IPS-20b (cell line): ENCODE measurements at regions not wholly inside any gene's neighbourhood (a gene's known extent, or its start where the extent isn't known, plus 50 kb on each side); places are given as distances from the start of the nearest gene placed in this dataset.

Experiments used
- H3K27ac ChIP-seq: one replicate; pipeline ENCODE4 v1.5.1; 2013; ENCODE audit warnings: low read length
- H3K27me3 ChIP-seq: 2 replicates; pipeline ENCODE4 v1.6.1; 2013; ENCODE audit warnings: mild to moderate bottlenecking, low read length, inconsistent platforms; ENCODE audit not compliant: insufficient read depth
- H3K36me3 ChIP-seq: 2 replicates; pipeline ENCODE4 v1.6.1; 2013; ENCODE audit warnings: low read depth, mild to moderate bottlenecking, inconsistent platforms, low read length, moderate library complexity; ENCODE audit not compliant: insufficient read depth
- H3K4me1 ChIP-seq: 2 replicates; pipeline ENCODE4 v1.6.1; 2013; ENCODE audit warnings: mild to moderate bottlenecking, control low read depth, inconsistent platforms, low read length, moderate library complexity; ENCODE audit not compliant: insufficient read depth
- H3K4me3 ChIP-seq: 2 replicates; pipeline ENCODE4 v1.5.1; 2013; ENCODE audit warnings: mild to moderate bottlenecking, low read length, inconsistent platforms
- H3K9ac ChIP-seq: 2 replicates; pipeline ENCODE4 v1.6.1; 2013; ENCODE audit warnings: low read depth, mild to moderate bottlenecking, inconsistent platforms, low read length, moderate library complexity
- H3K9me3 ChIP-seq: 2 replicates; pipeline ENCODE4 v1.6.1; 2013; ENCODE audit warnings: mild to moderate bottlenecking, low read depth, low read length, inconsistent platforms; ENCODE audit not compliant: insufficient read depth

DNA sequence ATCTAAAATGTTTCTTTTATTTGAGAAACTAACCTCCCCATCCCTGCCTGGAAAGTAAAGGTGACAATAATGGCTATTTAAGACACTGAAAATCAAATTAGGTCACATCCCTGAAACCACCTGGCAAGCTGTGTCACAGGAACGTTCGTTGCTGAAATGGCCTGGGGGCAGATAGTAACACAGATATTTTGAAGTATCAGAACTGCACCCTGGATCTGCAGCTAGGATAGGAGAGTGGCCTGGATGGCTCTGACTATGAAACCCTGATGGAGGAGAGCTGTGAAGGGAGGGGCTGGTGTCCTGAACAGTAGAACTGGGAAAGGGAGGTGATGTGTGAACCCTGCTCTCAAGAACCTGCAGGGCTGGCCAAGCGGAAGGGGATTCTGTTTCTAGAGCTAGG lies 648.3 kb upstream of the CFAP20DC start:
- no peaks in the 10 kb centered on the region for H3K27me3 ChIP-seq
- H3K9ac ChIP-seq = no peak overlapping the region
- no peak overlapping the region for H3K4me3 ChIP-seq
- no peak overlapping the region for H3K27ac ChIP-seq
- H3K4me1 ChIP-seq = no peaks in the 10 kb centered on the region
- H3K9me3 ChIP-seq = no peaks in the 10 kb centered on the region
- H3K36me3 ChIP-seq = no peaks in the 10 kb centered on the region

GRCh38 chr3:59696783-59697182 lies 647.0 kb upstream of the CFAP20DC start:
- no peak overlapping the region for H3K27ac ChIP-seq
- no peaks in the 10 kb centered on the region for H3K36me3 ChIP-seq
- no peaks in the 10 kb centered on the region for H3K4me1 ChIP-seq
- H3K4me3 ChIP-seq = no peak overlapping the region
- H3K9me3 ChIP-seq = no peaks in the 10 kb centered on the region
- no peaks in the 10 kb centered on the region for H3K27me3 ChIP-seq
- no peak overlapping the region for H3K9ac ChIP-seq

- no peaks in the 10 kb centered on the region for H3K9me3 ChIP-seq
- H3K27me3 ChIP-seq = no peaks in the 10 kb centered on the region
- no peak overlapping the region for H3K4me3 ChIP-seq
- no peak overlapping the region for H3K27ac ChIP-seq
- H3K9ac ChIP-seq = no peak overlapping the region
- no peaks in the 10 kb centered on the region for H3K4me1 ChIP-seq
- H3K36me3 ChIP-seq = no peaks in the 10 kb centered on the region
These were observed 646.0 kb upstream of the CFAP20DC start for GRCh38 chr3:59695860-59696259.

- Histone ChIP-seq H3K4me1 (no peaks in the 10 kb centered on the region), H3K9ac (no peak overlapping the region), H3K36me3 (no peaks in the 10 kb centered on the region), H3K27ac (no peak overlapping the region), H3K27me3 (no peaks in the 10 kb centered on the region), H3K4me3 (no peak overlapping the region), H3K9me3 (no peaks in the 10 kb centered on the region)
These were observed 642.3 kb upstream of the CFAP20DC start for GRCh38 chr3:59692117-59692516.

- Histone ChIP-seq H3K4me3 (no peak overlapping the region), H3K4me1 (no peaks in the 10 kb centered on the region), H3K27ac (no peak overlapping the region)
These were observed 641.1 kb upstream of the CFAP20DC start for GRCh38 chr3:59690886-59691285.

GRCh38 chr3:59688636-59689035 lies 638.8 kb upstream of the CFAP20DC start:
- Histone ChIP-seq H3K4me3 (no peak overlapping the region), H3K27ac (no peak overlapping the region), H3K4me1 (no peaks in the 10 kb centered on the region), H3K9me3 (no peaks in the 10 kb centered on the region), H3K9ac (no peak overlapping the region), H3K36me3 (no peaks in the 10 kb centered on the region), H3K27me3 (no peaks in the 10 kb centered on the region)

More at GRCh38 chr3:59690886-59691285, 641.1 kb upstream of the CFAP20DC start:
- Histone ChIP-seq H3K36me3 (no peaks in the 10 kb centered on the region), H3K27me3 (no peaks in the 10 kb centered on the region), H3K9me3 (no peaks in the 10 kb centered on the region), H3K9ac (no peak overlapping the region)

DNA sequence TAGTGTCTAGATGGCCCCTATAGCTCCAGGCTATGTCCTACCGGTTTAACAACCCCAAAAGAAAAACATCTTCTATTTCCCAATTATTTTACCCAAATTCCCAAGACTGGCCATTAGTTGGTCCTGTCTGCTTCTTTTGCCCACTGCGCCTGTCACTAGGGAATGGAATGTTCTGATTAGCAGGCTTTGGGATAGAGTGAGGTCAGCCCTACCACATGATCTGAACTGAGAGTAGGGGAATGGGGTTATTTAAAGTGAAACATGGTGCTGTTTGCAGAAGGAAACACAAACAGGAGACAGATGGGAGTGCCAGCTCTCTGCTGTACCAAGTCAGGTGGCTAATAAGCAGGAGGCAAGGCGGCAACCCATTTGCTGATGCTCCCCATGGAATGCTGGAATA lies 635.6 kb upstream of the CFAP20DC start:
- H3K9me3 ChIP-seq = no peaks in the 10 kb centered on the region
- no peak overlapping the region for H3K9ac ChIP-seq
- no peak overlapping the region for H3K4me3 ChIP-seq
- no peak overlapping the region for H3K27ac ChIP-seq
- no peaks in the 10 kb centered on the region for H3K4me1 ChIP-seq
- H3K36me3 ChIP-seq = no peaks in the 10 kb centered on the region
- H3K27me3 ChIP-seq = no peaks in the 10 kb centered on the region

- Histone ChIP-seq H3K27me3 (no peaks in the 10 kb centered on the region), H3K36me3 (no peaks in the 10 kb centered on the region), H3K4me3 (no peak overlapping the region), H3K4me1 (no peaks in the 10 kb centered on the region), H3K9me3 (no peaks in the 10 kb centered on the region), H3K9ac (no peak overlapping the region), H3K27ac (no peak overlapping the region)
These were observed 634.9 kb upstream of the CFAP20DC start for GRCh38 chr3:59684766-59685165.

- H3K9me3 ChIP-seq = no peaks in the 10 kb centered on the region
- H3K4me3 ChIP-seq = no peak overlapping the region
- no peaks in the 10 kb centered on the region for H3K27me3 ChIP-seq
- H3K9ac ChIP-seq = no peak overlapping the region
- H3K4me1 ChIP-seq = no peaks in the 10 kb centered on the region
- H3K36me3 ChIP-seq = no peaks in the 10 kb centered on the region
- H3K27ac ChIP-seq = no peak overlapping the region
These were observed 631.1 kb upstream of the CFAP20DC start for GRCh38 chr3:59680919-59681318.

GRCh38 chr3:59677747-59678702 lies 628.2 kb upstream of the CFAP20DC start:
- H3K36me3 ChIP-seq = no peaks in the 10 kb centered on the region
- H3K9ac ChIP-seq = no peak overlapping the region
- no peak overlapping the region for H3K27ac ChIP-seq
- no peaks in the 10 kb centered on the region for H3K9me3 ChIP-seq
- H3K4me1 ChIP-seq = no peaks in the 10 kb centered on the region
- H3K27me3 ChIP-seq = no peaks in the 10 kb centered on the region
- no peak overlapping the region for H3K4me3 ChIP-seq

GRCh38 chr3:59675495-59675894 lies 625.7 kb upstream of the CFAP20DC start:
- no peaks in the 10 kb centered on the region for H3K9me3 ChIP-seq
- no peak overlapping the region for H3K4me3 ChIP-seq
- no peaks in the 10 kb centered on the region for H3K4me1 ChIP-seq
- H3K27me3 ChIP-seq = no peaks in the 10 kb centered on the region
- H3K27ac ChIP-seq = no peak overlapping the region
- H3K9ac ChIP-seq = no peak overlapping the region
- H3K36me3 ChIP-seq = no peaks in the 10 kb centered on the region

- peaks cover 5% of the 10 kb centered on the region; the same call in 1 of the 2 replicates for H3K4me1 ChIP-seq
- H3K36me3 ChIP-seq = no peaks in the 10 kb centered on the region
- H3K9me3 ChIP-seq = no peaks in the 10 kb centered on the region
- H3K9ac ChIP-seq = no peak overlapping the region
- H3K4me3 ChIP-seq = no peak overlapping the region
- no peaks in the 10 kb centered on the region for H3K27me3 ChIP-seq
- H3K27ac ChIP-seq = no peak overlapping the region
These were observed 613.4 kb upstream of the CFAP20DC start for GRCh38 chr3:59663076-59663850.
